Right lobe of liver (tissue), 4 donors: ENCODE measurements at regions not wholly inside any gene's neighbourhood (a gene's known extent, or its start where the extent isn't known, plus 50 kb on each side); places are given as distances from the start of the nearest gene placed in this dataset.

Experiments
- CTCF ChIP-seq, 4 donors: fragments of 200-600 bp in 3 of 4; fragments of 450-650 bp in 1 of 4; IDR thresholded peaks; one replicate each; pipeline versions ENCODE4 v1.5.1 to v1.8.0; 2016 to 2022; ENCODE audit warnings: antibody characterized with exemption in 4 of 4, mild to moderate bottlenecking in 2 of 4
- POLR2A ChIP-seq: fragments of 450-650 bp; IDR thresholded peaks from one replicate; pipeline ENCODE4 v1.6.1; 2017; ENCODE audit warnings: antibody characterized with exemption, mild to moderate bottlenecking
- donor health status: DM: no; HTN: no; CAD: no.
- donor health status: DM: no; HTN: no; CAD: no.
- donor health status: DM: no; HTN: yes; CAD: no.

- TF ChIP-seq CTCF (IDR thresholded peaks at IDR 0.05): no peak
- no peak for TF ChIP-seq POLR2A
These were observed 1480.2 kb upstream of the CDH8 start for GRCh38 chr16:63516394-63516793.
